B cell (primary cell): ENCODE measurements at regions not wholly inside any gene's neighbourhood (a gene's known extent, or its start where the extent isn't known, plus 50 kb on each side); places are given as distances from the start of the nearest gene placed in this dataset.

Source experiments
- CTCF ChIP-seq: fragments of 200-600 bp; IDR thresholded peaks from one replicate; pipeline ENCODE4 v1.8.0; 2022; ENCODE audit warnings: antibody characterized with exemption, mild to moderate bottlenecking
- EZH2 ChIP-seq: IDR thresholded peaks from 2 replicates; pipeline ENCODE4 v1.6.1; 2012; ENCODE audit warnings: borderline replicate concordance, low read depth, mild to moderate bottlenecking, moderate library complexity, low read length; ENCODE audit not compliant: insufficient read depth, poor library complexity, severe bottlenecking

- TF ChIP-seq CTCF, result no peak
- no peak for TF ChIP-seq EZH2
These were observed 1157.4 kb downstream of the RPIA start for GRCh38 chr2:89848763-89849368.
